HG03342 (cell line): ENCODE measurements at regions not wholly inside any gene's neighbourhood (a gene's known extent, or its start where the extent isn't known, plus 50 kb on each side); places are given as distances from the start of the nearest gene placed in this dataset.
"Not testable (repeated sequence)": the region's sequence is repeated elsewhere in the genome, so short reads cannot be mapped to it uniquely, and the experiment has no call there.

Experiments
- ATAC-seq: cut with Tn5 transposase; IDR thresholded peaks from one replicate; pipeline ENCODE4 v1.9.1; 2021; ENCODE audit warnings: mild to moderate bottlenecking, moderate library complexity; ENCODE audit not compliant: unreplicated experiment

DNA sequence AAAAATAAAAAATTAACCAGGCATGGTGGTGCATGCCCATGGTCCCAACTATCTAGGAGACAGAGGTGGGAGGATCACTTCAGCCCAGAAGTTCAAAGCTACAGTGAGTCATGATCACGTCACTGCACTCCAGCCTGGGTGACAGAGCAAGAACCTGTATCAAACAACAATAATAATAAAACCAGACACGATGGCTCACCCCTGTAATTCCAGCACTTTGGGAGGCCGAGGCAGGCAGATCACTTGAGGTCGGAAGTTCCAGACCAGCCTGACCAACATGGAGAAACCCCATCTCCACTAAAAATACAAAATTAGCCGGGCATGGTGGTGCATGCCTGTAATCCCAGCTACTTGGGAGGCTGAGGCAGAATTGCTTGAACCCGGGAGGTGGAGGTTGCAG lies 159.4 kb downstream of the SKIDA1 start:
- ATAC-seq = not testable (repeated sequence)

- no peak for ATAC-seq
These were observed 161.0 kb downstream of the SKIDA1 start for GRCh38 chr10:21364196-21365114.

DNA sequence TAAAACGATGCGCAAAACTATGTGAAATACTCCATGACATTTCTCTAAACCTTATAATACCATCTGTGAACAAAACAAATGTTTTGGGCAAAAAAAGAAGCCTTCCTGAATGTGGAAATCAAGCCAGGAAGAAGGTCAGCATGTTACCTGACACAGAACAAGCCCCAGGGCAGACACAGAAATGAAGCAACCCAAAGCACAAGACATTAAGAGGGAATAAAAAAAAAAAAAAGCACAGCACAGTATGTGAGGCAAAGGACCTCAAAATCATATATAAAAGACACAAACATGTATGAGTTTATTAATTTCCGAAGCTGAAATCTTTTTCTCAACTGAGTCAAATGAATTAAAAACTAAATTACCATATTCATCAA lies 161.8 kb downstream of the SKIDA1 start:
- no peak for ATAC-seq

DNA sequence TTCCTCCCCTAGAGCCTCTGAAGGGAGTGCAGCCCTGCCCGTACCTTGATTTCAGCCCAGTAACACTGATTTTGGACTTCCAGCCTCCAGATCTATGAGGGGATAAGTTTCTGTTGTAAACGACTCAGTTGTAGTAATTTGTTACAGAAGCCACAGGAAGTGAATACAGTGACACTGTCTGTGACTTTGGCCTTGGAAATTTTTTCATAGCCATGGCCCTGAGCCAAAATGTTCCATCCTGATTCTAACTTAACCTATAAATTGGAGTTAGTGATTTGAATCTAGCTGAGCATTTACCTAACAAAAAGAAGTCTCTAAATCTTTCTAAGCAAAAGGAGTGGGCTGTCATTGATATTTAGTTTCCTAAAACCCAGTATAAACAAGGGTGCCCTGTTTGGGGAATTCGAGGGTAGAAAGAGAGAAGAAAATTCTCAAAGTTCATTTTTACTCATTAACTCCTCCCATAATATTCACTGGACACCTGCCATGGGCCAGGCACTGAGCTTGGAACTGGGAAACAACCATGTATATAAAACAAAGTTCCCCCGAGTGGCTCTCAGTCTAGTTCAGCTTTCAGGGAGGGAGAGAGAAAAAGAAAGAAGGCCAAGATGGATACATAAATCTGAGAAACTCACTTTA lies 162.3 kb downstream of the SKIDA1 start:
- no peak for ATAC-seq

DNA sequence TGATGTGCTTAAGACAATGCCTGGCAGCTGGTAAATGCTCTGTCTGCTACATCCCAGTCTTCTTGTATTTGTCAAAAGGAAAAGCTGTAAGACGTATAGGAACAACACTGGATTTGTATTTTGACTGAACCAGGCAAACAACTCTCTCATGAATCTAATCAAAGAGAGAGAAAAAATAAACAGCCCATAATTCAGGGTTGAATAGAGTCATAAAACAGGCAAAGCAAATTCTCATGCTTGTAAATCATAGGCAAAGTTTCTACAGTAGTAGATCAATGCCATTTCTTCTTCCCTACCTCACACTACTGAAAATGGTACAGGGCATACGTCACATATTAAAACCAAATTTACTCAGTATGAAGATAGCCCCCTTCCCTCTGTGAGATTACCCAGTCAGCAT lies 166.3 kb downstream of the SKIDA1 start:
- ATAC-seq = no peak

DNA sequence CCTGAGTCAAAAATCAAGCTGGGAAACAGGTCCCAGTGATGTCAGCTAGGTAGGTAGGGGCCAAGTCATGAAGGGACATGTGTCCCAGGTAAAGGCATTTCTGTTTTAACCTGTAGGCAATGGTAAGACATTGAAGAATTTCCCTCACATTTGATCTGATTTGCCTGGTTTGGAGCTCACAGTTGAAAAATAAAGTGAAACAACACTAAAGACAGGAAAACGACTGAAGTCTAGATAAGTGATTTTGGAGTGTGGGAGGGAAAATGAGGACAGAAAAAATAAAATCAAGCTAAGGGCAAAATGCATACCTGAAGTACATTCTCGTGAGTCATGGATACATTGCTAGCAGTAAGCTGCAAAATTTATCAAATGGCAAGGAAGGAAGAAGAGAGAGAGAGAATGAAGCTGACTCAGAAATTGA lies 169.9 kb downstream of the SKIDA1 start:
- no peak for ATAC-seq

DNA sequence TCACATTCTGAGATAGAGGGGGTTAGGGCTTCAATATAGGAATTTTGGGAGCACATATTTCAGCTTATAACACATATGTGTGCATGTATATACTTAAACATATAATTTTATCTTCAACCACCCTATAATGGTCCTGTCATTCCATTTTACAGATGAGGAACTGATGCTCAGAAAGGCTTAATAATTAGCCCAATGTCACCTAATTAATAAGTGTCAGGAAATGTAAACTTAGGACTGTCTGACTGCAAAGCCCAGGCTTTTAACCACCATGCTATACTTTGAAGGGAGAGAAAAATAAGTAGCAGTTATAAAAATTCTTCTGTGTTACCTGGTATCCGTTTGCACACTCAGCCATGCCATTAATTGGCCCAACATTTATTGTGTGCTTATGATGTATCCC lies 172.6 kb downstream of the SKIDA1 start:
- ATAC-seq = peak; percentile 66

DNA sequence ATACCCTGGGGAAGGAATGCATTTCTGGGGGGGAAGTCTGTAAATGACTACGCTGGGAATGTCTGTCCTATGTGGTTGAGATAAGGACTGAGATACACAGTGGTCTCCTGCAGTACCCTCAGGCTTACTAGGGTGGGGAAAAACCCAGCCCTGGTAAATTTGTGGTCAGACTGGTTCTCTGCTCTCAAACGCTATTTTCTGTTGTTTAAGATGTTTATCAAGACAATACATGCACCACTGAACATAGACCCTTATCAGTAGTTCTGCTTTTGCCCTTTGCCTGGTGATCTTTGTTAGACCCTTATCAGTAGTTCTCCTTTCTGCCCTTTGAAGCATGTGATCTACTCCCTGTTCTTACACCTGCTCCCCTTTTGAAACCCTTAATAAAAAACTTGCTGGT lies 173.9 kb downstream of the SKIDA1 start:
- not testable (repeated sequence) for ATAC-seq

DNA sequence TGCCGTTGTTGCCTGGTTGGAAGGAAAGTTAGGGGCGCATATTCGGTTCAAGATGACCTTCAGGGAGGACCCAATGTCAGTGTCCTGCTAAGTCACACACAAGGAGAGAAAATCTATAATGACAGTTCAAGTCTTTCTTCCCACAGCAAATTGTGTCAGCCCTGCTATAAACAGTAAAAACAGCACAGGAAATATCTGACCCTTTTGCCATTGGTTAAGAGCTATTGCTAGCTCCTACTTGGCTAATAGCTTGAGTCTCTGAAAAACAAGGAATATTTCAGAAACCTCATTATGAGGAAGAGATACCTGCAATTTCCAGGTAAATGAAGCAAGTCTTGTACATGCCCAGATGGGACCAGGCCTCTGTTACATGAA lies 175.6 kb downstream of the SKIDA1 start:
- ATAC-seq = no peak

DNA sequence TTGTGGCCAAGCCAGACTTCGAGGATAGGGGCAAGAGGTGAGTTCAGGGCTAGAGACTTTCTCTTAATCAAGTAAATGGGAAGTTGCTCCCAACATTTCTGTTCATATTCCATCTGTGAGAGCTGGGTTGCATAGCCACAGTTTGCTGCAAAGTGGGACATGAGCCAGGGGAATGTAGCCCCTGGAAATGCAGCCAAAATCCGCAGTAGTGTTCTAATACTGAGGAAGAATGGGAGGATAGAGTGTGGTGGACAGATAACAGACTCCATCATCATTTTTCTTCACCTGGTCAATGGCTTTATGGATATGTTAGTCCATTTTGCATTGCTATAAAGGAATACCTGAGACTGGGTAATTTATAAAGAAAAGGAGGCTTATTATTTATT lies 177.7 kb downstream of the SKIDA1 start:
- no peak for ATAC-seq

DNA sequence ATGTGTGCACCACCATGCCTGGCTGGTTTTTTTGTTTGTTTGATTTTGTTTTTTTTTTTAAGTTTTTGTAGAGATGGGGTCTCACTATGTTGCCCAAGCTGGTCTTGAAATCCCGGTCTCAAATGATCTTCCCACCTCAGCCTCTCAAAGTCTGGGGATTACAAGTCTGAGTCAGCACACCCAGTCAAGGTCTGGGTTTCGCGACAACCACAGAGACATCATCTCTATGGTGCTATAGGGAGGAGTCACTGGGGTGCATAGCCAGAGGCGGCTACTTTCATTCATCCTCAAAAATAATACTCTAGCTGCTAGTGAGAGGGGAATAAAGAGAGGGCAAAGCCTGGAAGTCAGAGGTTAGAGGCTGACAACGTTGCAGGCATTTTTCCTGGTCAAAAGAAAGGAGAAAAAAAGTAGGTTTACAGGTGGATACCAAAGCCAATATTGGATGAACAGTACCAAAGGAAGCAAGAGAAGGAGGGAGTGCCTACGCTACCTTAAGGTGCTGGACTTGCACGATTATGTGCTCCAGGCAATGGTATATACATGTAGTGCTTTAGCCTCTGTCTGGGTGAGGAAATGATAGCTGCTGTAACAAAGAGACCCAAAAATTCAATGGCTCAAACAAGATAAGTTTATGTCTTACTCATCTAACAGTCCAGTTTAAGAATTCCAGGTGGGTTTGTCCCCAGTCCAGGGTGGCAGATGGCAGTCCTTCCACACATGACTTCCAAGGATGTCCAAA lies 178.3 kb downstream of the SKIDA1 start:
- no peak for ATAC-seq

DNA sequence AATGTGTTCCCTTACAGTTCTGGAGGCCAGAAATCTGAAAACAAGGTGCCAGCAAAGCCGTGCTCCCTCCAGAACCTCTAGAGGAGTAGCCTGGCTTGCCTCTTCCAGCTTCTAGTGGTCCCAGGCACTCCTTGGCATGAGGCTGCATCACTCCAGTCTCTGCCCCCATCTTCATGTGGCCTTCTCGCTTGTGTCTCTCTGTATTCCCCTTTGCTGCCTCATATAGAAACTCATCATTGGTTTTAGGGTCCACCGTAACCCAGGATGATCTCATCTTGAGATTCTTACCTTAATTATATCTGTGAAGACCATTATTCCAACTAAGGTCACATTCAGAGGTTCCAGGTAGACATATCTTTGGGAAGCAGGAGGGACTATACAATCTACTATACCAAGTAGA lies 182.4 kb downstream of the SKIDA1 start:
- no peak for ATAC-seq

DNA sequence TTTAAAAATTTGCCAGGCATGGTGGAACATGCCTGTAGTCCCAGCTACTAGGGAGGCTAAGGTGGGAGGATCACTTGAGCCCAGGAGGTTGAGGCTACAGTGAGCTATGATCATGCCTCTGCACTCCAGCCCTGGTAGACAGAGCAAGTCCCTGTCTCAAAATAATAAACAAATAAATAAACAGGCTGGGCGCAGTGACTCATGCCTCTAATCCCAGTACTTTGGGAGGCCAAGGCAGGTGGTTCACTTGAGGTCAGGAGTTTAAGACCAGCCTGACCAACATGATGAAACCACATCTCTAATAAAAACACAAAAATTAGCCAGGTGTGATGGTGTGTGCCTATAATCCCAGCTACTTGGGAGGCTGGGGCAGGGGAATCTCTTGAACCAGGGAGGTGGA lies 183.0 kb downstream of the SKIDA1 start:
- ATAC-seq = not testable (repeated sequence)

GRCh38 chr10:21340331-21340730 lies 185.2 kb downstream of the SKIDA1 start:
- no peak for ATAC-seq

GRCh38 chr10:21337171-21337792 lies 188.2 kb downstream of the SKIDA1 start:
- no peak for ATAC-seq

DNA sequence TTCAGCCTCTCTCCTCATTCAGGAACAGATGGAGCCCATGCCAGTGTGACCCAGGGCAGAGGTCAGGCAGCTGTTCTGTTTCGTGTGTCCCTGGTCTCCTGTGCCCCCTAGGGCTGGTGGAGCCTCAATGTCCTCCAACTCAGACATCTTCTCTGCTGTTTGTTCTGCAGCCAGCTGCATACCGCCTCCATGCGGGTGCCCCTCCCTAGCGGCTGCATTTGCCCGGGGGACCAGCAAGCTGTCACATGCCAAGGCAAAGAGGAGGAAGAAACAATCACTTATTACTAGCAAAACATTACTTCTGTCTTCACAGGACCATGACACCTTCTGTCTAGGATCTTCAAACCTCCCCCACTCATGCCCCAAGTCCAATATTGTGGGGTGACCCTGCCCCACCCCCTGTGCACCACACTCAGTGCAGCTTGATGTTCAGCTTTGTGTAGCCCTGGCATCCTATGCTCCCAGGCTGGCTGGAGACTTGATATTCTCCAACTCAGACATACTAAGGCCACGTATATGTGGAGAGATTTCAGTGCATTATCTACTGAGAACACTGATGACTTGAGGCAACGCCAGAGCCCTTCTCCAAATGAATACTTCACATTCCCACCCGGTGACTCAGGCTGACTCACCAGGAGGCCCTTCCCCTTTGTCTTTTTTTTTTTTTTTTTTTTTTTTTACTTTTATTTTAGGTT lies 188.9 kb downstream of the SKIDA1 start:
- no peak for ATAC-seq

DNA sequence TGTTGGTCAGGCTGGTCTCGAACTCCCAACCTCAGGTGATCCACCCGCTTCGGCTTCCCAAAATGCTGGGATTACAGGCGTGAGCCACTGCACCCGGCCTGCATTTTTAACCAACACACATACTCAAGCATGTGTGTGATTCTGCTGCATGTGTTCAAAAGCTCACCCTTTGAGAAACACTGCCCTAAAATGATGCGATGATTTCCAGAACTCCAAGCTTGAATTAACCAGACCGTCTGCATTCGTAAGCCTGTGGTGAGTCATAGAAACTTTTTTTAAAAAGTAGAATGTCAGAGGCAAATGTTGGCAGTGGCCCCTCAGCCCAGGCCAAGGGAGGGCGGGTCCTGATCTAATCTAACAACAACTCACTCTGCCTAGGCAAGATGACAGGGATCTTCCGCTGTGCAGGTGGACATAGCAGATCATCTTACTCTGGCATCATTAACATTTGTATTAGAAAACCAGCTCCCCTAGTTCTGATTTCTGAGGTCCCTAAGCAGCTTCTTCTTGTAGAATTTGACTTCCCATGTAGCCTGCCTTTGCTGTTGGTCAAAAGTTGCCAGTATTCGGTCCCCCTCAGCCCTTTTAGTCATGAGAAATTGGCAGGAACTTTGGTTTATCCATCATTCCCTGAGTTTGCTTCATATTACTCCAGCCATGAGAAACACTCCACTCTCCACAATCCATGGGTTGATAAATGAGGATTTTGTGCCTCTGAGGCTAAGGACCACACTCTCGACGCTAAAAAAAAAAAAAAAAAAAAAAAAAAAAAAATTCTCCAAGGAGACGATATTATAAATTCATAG lies 190.4 kb downstream of the SKIDA1 start:
- no peak for ATAC-seq

DNA sequence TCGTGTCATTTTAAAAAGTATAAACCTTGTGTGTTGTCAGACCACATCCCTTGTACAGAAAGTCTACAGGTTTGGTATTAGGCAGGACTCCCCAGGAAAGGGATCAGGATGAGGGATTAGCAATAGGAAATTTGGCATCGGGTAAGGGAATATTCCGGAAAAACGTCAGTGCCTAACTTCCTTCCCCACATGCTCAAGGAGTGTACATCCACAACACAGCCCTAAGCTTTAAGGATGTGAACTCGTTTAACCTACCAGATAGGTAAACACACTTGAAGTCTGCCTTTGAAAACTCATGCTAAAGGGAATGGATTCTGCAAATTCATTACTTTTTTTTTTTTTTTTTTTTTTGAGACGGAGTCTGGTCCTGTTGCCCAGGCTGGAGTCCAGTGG lies 194.9 kb downstream of the SKIDA1 start:
- ATAC-seq = no peak

GRCh38 chr10:21329995-21330627 lies 195.4 kb downstream of the SKIDA1 start:
- ATAC-seq = no peak
